CD8-positive, alpha-beta memory T cell (primary cell): ENCODE measurements at regions not wholly inside any gene's neighbourhood (a gene's known extent, or its start where the extent isn't known, plus 50 kb on each side); places are given as distances from the start of the nearest gene placed in this dataset.
"Not testable (repeated sequence)": the region's sequence is repeated elsewhere in the genome, so short reads cannot be mapped to it uniquely, and the experiment has no call there.

Experiments used
- CTCF ChIA-PET: fragments of 350-600 bp; sonication (Branson Sonifier 250); formaldehyde crosslinking; loops from one replicate; lab custom pipeline; 2021; ENCODE audit warnings: antibody characterized with exemption; lab: Charles Lee
- POLR2A ChIA-PET: fragments of 350-600 bp; sonication (Branson Sonifier 250); formaldehyde crosslinking; loops from one replicate; lab custom pipeline; 2021; ENCODE audit warnings: antibody characterized with exemption; lab: Charles Lee
- DNase-seq, 5 donors: peaks; one replicate each; pipeline versions ENCODE4 v3.0.0 to v3.0.0-alpha.2; 2020 to 2022; ENCODE audit warnings: mixed read lengths in 1 of 5
- H3K27ac ChIP-seq: one replicate; pipeline ENCODE4 v1.7.0; 2013; ENCODE audit warnings: low read depth, mild to moderate bottlenecking, low read length, moderate library complexity
- H3K27me3 ChIP-seq: 2 replicates; pipeline ENCODE4 v1.7.0; 2013; ENCODE audit warnings: low read length, mild to moderate bottlenecking; ENCODE audit not compliant: insufficient read depth, poor library complexity, severe bottlenecking
- H3K36me3 ChIP-seq: 2 replicates; pipeline ENCODE4 v1.7.0; 2013; ENCODE audit warnings: mild to moderate bottlenecking, low read length, moderate library complexity; ENCODE audit not compliant: insufficient read depth
- H3K4me1 ChIP-seq: 2 replicates; pipeline ENCODE4 v1.7.0; 2013; ENCODE audit warnings: mild to moderate bottlenecking, low read length, moderate library complexity; ENCODE audit not compliant: insufficient read depth
- H3K4me3 ChIP-seq: 2 replicates; pipeline ENCODE4 v1.7.0; 2013; ENCODE audit warnings: mild to moderate bottlenecking, low read length
- H3K9me3 ChIP-seq: 2 replicates; pipeline ENCODE4 v1.7.0; 2013; ENCODE audit warnings: mild to moderate bottlenecking, low read length
- H3K27ac Mint-ChIP-seq, 8 donors: one replicate each; pipeline ENCODE4 v1.8.0; 2020 to 2021; ENCODE audit warnings: mixed read lengths in 8 of 8, mild to moderate bottlenecking in 6 of 8, inconsistent platforms in 3 of 8, moderate library complexity in 3 of 8
- H3K27me3 Mint-ChIP-seq, 2 donors: one replicate each; pipeline ENCODE4 v1.8.0; 2020 to 2021; ENCODE audit warnings: mixed read lengths in 2 of 2, mild to moderate bottlenecking in 1 of 2, moderate library complexity in 1 of 2
- H3K36me3 Mint-ChIP-seq, 3 donors: one replicate each; pipeline ENCODE4 v1.8.0; 2020 to 2021; ENCODE audit warnings: mixed read lengths in 3 of 3, inconsistent platforms in 1 of 3, mild to moderate bottlenecking in 1 of 3
- H3K4me1 Mint-ChIP-seq, 3 donors: one replicate each; pipeline ENCODE4 v1.8.0; 2020 to 2021; ENCODE audit warnings: mixed read lengths in 3 of 3, inconsistent platforms in 1 of 3, mild to moderate bottlenecking in 1 of 3
- H3K4me3 Mint-ChIP-seq, 7 donors: one replicate each; pipeline ENCODE4 v1.8.0; 2020 to 2021; ENCODE audit warnings: mixed read lengths in 7 of 7, mild to moderate bottlenecking in 6 of 7, moderate library complexity in 4 of 7, inconsistent platforms in 2 of 7
- H3K9me3 Mint-ChIP-seq, 5 donors: one replicate each; pipeline ENCODE4 v1.8.0; 2020 to 2022; ENCODE audit warnings: mixed read lengths in 5 of 5, mild to moderate bottlenecking in 3 of 5, moderate library complexity in 2 of 5, inconsistent platforms in 1 of 5

- not testable (repeated sequence) for H3K4me3 ChIP-seq, H3K4me1 ChIP-seq
Measured at GRCh38 chrX:115732530-115732929, 171.6 kb downstream of the PLS3 start.

DNA sequence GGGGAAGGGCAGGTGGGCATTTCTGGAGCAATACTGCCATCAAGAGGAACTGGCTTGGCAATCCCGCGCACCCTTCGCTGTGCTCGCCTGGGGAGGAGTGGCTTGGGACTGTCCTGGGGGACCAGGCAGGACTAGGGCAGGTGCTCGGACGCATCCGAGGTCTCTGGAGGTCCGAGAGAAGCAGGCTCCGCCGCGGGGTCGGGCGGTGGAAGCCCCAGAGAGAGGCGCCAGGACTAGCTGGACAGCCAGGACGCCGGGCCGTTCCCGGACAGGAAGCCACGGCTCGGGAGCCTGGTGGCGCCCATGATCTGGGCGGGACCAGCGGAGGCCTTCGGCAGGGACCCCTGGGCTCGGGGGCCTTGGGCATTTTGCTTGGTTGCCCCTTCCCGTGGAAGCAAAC is 174.3 kb downstream of the PLS3 start:
- H3K9me3 ChIP-seq, H3K36me3 Mint-ChIP-seq, H3K4me1 ChIP-seq, H3K27me3 Mint-ChIP-seq, CTCF ChIA-PET, H3K9me3 Mint-ChIP-seq, H3K4me1 Mint-ChIP-seq, H3K27ac Mint-ChIP-seq, POLR2A ChIA-PET, DNase-seq, H3K27ac ChIP-seq, H3K4me3 ChIP-seq, H3K36me3 ChIP-seq, H3K27me3 ChIP-seq, H3K4me3 Mint-ChIP-seq: not testable (repeated sequence)

More at GRCh38 chrX:115732530-115732929, 171.6 kb downstream of the PLS3 start:
- DNase-seq, H3K36me3 Mint-ChIP-seq, H3K27ac ChIP-seq, H3K4me3 Mint-ChIP-seq, H3K27me3 Mint-ChIP-seq, H3K4me1 Mint-ChIP-seq, H3K27ac Mint-ChIP-seq, H3K9me3 ChIP-seq, POLR2A ChIA-PET, H3K9me3 Mint-ChIP-seq, H3K36me3 ChIP-seq, H3K27me3 ChIP-seq, CTCF ChIA-PET: not testable (repeated sequence)
